HG03558 (cell line): ENCODE measurements at regions not wholly inside any gene's neighbourhood (a gene's known extent, or its start where the extent isn't known, plus 50 kb on each side); places are given as distances from the start of the nearest gene placed in this dataset.

Experiments
- ATAC-seq: cut with Tn5 transposase; IDR thresholded peaks from one replicate; pipeline ENCODE4 v1.9.1; 2021; ENCODE audit warnings: moderate number of reproducible peaks; ENCODE audit not compliant: unreplicated experiment; ENCODE audit errors: extremely low read depth

DNA sequence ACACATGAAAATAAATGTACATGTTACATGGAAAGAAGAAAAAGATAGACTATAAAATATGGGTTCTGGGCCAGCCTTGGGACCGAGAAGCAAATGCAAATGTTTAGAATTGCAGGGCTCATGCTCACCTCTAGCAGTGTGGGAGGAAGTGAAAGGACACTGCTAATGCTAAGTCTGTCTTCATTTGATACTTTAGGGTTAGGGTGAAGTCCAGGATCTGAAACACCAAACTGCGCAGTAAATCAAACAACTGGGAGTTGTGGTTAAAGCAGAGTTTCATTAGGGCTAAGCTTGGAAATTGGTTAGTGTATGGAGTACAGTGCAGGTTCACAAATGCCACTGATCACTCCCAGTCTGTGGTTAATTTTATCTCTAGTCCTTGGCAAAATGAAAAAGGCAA lies 73.2 kb upstream of the PDK4 start:
- ATAC-seq: no peak

- ATAC-seq: no peak
These were observed 72.2 kb upstream of the PDK4 start for GRCh38 chr7:95668504-95669018.

- no peak for ATAC-seq
These were observed 66.7 kb upstream of the PDK4 start for GRCh38 chr7:95662987-95663386.

DNA sequence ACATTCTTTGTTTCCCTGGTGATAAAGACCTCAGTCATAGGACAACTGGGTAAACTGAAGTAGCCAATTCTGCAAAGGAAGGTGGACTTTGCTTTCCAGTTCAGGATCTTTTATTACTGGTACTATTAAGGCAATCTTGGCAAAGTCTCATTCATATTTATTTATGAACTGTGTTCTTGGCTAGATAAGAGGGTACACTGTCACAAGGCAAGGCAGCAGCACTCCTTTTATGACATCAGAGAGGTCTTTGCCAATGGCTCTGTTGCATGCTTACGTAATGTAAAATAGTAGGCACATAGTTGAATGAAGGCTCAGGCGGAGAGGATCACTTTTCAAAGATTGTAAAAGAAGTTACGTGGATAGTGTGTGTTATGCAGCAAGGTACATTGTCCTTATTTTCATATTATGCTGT lies 63.7 kb upstream of the PDK4 start:
- no peak for ATAC-seq

- no peak for ATAC-seq
These were observed 62.4 kb upstream of the PDK4 start for GRCh38 chr7:95658676-95659075.

DNA sequence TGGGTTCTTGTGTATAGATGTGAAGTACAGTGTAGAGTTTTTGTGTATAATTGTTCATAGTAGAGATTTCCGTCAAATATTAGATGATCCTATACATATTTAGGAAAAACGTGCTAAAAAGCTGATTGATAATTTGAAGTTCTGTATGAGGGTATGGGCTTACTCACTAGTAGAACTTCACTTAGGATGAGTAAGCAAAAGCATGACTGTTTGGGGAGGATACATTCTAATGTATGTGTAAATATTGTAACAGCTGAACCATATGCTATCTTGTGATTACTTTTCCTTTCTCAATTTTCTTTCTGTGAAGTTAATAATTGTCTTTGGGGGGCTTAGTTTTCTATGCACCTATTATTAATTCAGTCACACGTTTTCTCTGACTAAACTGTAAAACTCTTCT lies 53.2 kb upstream of the PDK4 start:
- ATAC-seq: no peak

GRCh38 chr7:95646350-95646749 lies 50.0 kb upstream of the PDK4 start:
- no peak for ATAC-seq
